ENCODE measurements at regions not wholly inside any gene's neighbourhood (a gene's known extent, or its start where the extent isn't known, plus 50 kb on each side); places are given as distances from the start of the nearest gene placed in this dataset.

DNA sequence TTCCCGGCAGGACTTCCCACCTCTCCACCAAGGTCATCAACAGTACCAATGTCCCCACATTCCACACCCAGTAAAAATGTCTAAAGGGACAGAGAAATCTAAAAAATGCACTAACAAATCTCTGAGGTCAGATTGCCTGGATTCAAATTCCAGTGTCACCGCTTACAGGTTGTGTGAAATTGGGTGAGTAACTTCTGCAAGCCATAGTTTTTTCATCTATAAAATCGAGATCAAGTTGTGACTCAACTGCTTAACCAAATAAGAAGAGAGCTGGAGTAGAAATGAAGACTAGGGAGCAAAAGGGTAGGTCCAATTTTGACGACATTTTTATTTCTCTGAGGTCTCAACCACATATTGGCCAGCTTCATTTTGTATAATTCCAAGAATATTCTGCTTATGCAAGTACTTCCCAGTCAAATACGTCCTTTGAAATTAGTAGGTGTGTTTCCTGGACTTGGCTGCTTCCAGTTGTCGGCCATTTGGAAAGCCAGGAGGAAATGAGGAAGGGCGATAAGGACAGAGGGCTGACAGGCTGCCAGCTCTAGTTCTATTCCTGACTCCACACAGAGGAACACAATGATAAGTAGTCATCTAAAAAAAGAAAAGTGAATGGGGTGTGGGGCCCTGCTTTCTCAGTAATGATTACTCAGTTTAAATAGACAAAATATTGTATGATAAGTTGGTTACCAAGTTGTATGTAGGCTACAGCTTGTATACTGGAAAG is 57.7 kb upstream of the ZC3H11B start:
- H3K4me3 ChIP-seq = no peak overlapping the region

DNA sequence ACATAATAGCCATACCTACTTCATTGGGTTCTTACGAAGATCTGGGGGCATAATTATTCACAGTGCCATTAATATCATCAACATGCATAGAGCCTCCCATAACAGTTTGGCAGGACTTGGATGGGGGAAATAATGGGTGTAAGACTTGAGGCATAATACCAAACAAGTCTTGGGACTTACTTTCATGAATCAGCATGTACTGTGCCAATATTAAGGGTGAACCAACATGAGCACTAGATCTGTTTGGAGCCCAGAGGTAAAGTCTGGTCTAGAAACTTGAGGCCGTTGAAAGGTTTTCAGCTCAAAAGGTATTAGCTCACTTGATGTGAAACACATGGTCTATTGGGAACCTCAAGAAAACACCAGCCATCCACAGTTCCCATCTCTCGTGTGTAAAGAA is 56.7 kb upstream of the ZC3H11B start:
- Histone ChIP-seq H3K9ac (ENCODE audit: insufficient read length) (no peak overlapping the region), H3K9me3 (ENCODE audit: low read depth, low read length) (no peaks in the 10 kb centered on the region), H3K36me3 (ENCODE audit: insufficient read depth, low read length) (no peaks in the 10 kb centered on the region), H3K27ac (no peak overlapping the region), H3K4me3 (no peak overlapping the region)
- DNase-seq (ENCODE audit: low read depth, low spot score) = no peak
- TF ChIP-seq FOXP2 (optimal IDR thresholded peaks at IDR 0.05; ENCODE audit: control extremely low read depth, extremely low read length, insufficient read depth) = no peak
- no peak for TF ChIP-seq POLR2AphosphoS5 (IDR thresholded peaks at IDR 0.05; ENCODE audit: borderline replicate concordance, low read depth, low read length)
- no peak for TF ChIP-seq EZH2 (IDR thresholded peaks at IDR 0.05)

More for the DNA sequence above, 57.7 kb upstream of the ZC3H11B start:
- Histone ChIP-seq H3K9me3 (ENCODE audit: low read depth, low read length) (no peaks in the 10 kb centered on the region), H3K9ac (ENCODE audit: insufficient read length) (no peak overlapping the region), H3K27ac (no peak overlapping the region), H3K36me3 (ENCODE audit: insufficient read depth, low read length) (no peaks in the 10 kb centered on the region)
- no peak for DNase-seq (ENCODE audit: low read depth, low spot score)
- TF ChIP-seq FOXP2 (optimal IDR thresholded peaks at IDR 0.05; ENCODE audit: control extremely low read depth, extremely low read length, insufficient read depth) (no peak), EZH2 (IDR thresholded peaks at IDR 0.05) (no peak), POLR2AphosphoS5 (IDR thresholded peaks at IDR 0.05; ENCODE audit: borderline replicate concordance, low read depth, low read length) (no peak)

DNA sequence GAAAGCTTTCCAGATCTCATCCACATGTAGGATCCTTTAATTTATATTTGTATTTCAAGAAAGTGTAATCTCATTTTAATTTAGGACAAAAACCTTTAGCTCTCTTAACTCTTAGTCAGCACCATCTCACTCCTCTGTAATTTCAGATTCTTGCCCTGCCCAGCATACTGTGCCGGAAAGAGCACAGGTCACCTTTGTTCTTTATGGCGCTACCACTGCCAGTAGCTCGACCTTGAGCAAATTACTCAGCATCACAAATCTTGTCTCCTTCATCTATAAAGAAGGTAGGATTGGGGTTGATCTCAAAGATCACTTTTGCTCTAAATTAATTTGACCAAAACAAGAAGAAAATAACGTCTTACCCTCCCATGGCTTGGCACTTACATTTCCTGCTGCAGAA is 56.1 kb upstream of the ZC3H11B start:
- Histone ChIP-seq H3K9ac (ENCODE audit: insufficient read length) (no peak overlapping the region), H3K4me3 (no peak overlapping the region), H3K9me3 (ENCODE audit: low read depth, low read length) (no peaks in the 10 kb centered on the region), H3K27ac (no peak overlapping the region), H3K36me3 (ENCODE audit: insufficient read depth, low read length) (no peaks in the 10 kb centered on the region)
- no peak for DNase-seq (ENCODE audit: low read depth, low spot score)
- no peak for TF ChIP-seq POLR2AphosphoS5 (IDR thresholded peaks at IDR 0.05; ENCODE audit: borderline replicate concordance, low read depth, low read length)

DNA sequence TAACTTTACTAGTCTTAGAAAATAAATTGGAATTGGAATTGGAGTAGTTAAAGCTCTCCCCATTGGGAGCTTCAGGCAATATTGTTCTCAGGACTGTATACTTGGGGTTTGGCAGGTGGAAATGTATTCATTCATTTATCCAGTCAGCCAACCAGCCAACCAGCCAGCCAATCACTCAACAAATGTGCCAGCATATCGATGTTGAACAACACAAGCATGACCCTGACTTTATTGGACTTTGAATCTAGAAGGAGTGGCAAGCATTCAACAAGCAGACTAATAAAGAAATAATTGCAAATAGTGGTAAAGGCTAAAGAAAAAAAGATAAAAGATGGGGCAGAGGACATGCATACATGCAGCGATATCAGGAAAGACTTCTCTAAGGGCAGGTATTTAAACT is 55.5 kb upstream of the ZC3H11B start:
- no peak for DNase-seq (ENCODE audit: low read depth, low spot score)
- no peak overlapping the region for H3K27ac ChIP-seq
- no peaks in the 10 kb centered on the region for H3K9me3 ChIP-seq (ENCODE audit: low read depth, low read length)
- no peaks in the 10 kb centered on the region for H3K36me3 ChIP-seq (ENCODE audit: insufficient read depth, low read length)
- TF ChIP-seq EZH2 (IDR thresholded peaks at IDR 0.05) (no peak), POLR2AphosphoS5 (IDR thresholded peaks at IDR 0.05; ENCODE audit: borderline replicate concordance, low read depth, low read length) (no peak), FOXP2 (optimal IDR thresholded peaks at IDR 0.05; ENCODE audit: control extremely low read depth, extremely low read length, insufficient read depth) (no peak)
- H3K9ac ChIP-seq (ENCODE audit: insufficient read length) = no peak overlapping the region
- no peak overlapping the region for H3K4me3 ChIP-seq

DNA sequence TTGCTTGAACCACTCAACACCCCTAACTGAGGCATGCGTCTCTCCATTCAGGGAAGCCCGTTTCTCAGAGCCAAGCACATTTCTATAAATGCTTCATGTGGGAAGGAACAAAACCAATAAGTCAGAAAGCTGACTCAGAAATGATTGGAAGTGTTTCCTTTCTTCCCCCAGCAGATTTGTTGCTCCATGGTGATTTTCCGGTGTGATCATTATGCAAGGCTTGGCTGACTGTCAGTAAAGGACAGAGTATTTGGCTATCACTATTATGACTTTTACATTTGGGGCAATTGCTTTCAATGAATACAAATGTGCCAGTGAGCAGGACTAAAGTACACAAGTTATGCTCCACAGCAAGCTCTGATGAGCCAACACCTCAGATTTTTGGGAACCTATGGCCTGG is 53.3 kb upstream of the ZC3H11B start:
- no peak overlapping the region for H3K27ac ChIP-seq
- no peaks in the 10 kb centered on the region for H3K9me3 ChIP-seq (ENCODE audit: low read depth, low read length)
- no peak for DNase-seq (ENCODE audit: low read depth, low spot score)
- H3K4me3 ChIP-seq = no peak overlapping the region
- H3K9ac ChIP-seq (ENCODE audit: insufficient read length) = no peak overlapping the region
- no peaks in the 10 kb centered on the region for H3K36me3 ChIP-seq (ENCODE audit: insufficient read depth, low read length)
- TF ChIP-seq FOXP2 (optimal IDR thresholded peaks at IDR 0.05; ENCODE audit: control extremely low read depth, extremely low read length, insufficient read depth) (no peak), EZH2 (IDR thresholded peaks at IDR 0.05) (no peak), POLR2AphosphoS5 (IDR thresholded peaks at IDR 0.05; ENCODE audit: borderline replicate concordance, low read depth, low read length) (no peak)

DNA sequence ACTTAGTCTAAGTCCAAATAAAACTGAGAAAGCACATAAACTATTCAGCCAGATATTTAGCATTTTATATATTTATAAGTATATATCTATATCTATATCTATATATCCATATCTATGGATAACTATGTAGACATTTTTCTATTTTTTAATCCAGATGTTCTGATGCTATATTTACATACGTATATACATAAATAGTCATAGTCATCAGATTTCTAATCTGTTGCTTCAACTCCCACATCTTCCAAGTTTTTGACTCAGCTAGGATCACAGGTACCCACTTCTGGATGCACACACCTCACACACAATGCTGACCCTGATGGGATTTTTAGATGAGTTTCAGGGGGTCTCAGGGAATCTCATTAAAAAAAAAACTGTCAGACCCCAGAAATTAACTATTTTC is 52.2 kb upstream of the ZC3H11B start:
- no peak overlapping the region for H3K27ac ChIP-seq

DNA sequence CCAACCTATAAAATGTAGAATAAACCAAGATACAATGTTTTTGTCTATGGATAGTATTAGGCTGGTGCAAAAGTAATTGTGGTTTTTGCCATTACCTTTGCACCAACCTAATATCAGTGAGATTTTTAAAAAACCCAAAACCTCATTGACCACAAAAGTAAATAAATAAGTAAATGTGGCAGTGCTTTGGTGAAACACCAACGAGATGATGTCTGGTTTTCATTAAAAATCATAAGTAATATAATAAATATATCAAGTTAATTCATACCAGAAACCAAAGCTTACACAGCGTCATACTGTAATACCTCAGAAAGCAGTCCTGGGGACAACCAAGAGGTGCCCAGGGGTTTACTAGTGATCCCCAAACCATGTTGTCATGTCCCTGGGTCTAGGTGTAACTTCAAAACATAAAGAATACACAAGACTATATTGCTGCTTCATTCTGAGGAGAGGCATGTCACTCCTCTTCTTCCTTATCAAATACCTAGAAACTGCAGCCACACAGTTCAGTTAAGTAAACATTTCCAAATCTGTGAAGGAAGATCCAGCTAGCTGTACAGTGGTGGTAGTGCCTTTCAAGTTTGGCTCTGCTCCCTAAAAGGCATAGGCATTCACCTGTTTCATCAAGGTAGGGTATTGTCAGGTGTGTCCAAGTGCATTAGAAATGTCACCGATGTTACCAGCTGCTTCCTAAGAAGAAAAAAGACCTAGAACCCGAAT is 51.6 kb upstream of the ZC3H11B start:
- no peak for DNase-seq (ENCODE audit: low read depth, low spot score)
- Histone ChIP-seq H3K36me3 (ENCODE audit: insufficient read depth, low read length) (no peaks in the 10 kb centered on the region), H3K4me3 (no peak overlapping the region), H3K9ac (ENCODE audit: insufficient read length) (no peak overlapping the region), H3K9me3 (ENCODE audit: low read depth, low read length) (no peaks in the 10 kb centered on the region), H3K27ac (no peak overlapping the region)
- no peak for TF ChIP-seq EZH2 (IDR thresholded peaks at IDR 0.05)
- TF ChIP-seq FOXP2 (optimal IDR thresholded peaks at IDR 0.05; ENCODE audit: control extremely low read depth, extremely low read length, insufficient read depth) = no peak
- TF ChIP-seq POLR2AphosphoS5 (IDR thresholded peaks at IDR 0.05; ENCODE audit: borderline replicate concordance, low read depth, low read length) = no peak

More for the DNA sequence above, 52.2 kb upstream of the ZC3H11B start:
- H3K36me3 ChIP-seq (ENCODE audit: insufficient read depth, low read length) = no peaks in the 10 kb centered on the region
- no peak overlapping the region for H3K4me3 ChIP-seq
- no peak overlapping the region for H3K9ac ChIP-seq (ENCODE audit: insufficient read length)
- no peak for DNase-seq (ENCODE audit: low read depth, low spot score)
- no peak for TF ChIP-seq EZH2 (IDR thresholded peaks at IDR 0.05)
- TF ChIP-seq POLR2AphosphoS5 (IDR thresholded peaks at IDR 0.05; ENCODE audit: borderline replicate concordance, low read depth, low read length) = no peak
- no peak for TF ChIP-seq FOXP2 (optimal IDR thresholded peaks at IDR 0.05; ENCODE audit: control extremely low read depth, extremely low read length, insufficient read depth)
- H3K9me3 ChIP-seq (ENCODE audit: low read depth, low read length) = no peaks in the 10 kb centered on the region
